BJ (cell line): ENCODE measurements at regions not wholly inside any gene's neighbourhood (a gene's known extent, or its start where the extent isn't known, plus 50 kb on each side); places are given as distances from the start of the nearest gene placed in this dataset.

Source experiments
- CTCF ChIA-PET: fragments of 350-600 bp; formaldehyde crosslinking; extraction: SDS; loops from one replicate; lab custom pipeline; 2021; ENCODE audit warnings: antibody characterized with exemption, inconsistent platforms; lab: Yijun Ruan, JAX
- POLR2A ChIA-PET: fragments of 300-600 bp; sonication (Branson Sonifier 250); formaldehyde crosslinking; extraction: SDS; loops from one replicate; lab custom pipeline; 2021; ENCODE audit warnings: antibody characterized with exemption; lab: Charles Lee
- DNase-seq: peaks from one replicate; pipeline ENCODE4 v3.0.0-alpha.2; 2011; ENCODE audit warnings: low read depth
- H3K27me3 ChIP-seq: 2 replicates; pipeline ENCODE4 v1.6.0; 2011; ENCODE audit warnings: low read length; ENCODE audit not compliant: control insufficient read depth, insufficient read depth
- H3K36me3 ChIP-seq: 2 replicates; pipeline ENCODE4 v1.5.1; 2011; ENCODE audit warnings: low read length; ENCODE audit not compliant: control insufficient read depth, insufficient read depth
- H3K4me3 ChIP-seq: 2 replicates; pipeline ENCODE4 v1.5.1; 2011; ENCODE audit warnings: low read depth, mild to moderate bottlenecking, control low read depth, low read length
- CTCF ChIP-seq: IDR thresholded peaks from 2 replicates; pipeline ENCODE4 v1.5.1; 2011; ENCODE audit warnings: low read depth, mild to moderate bottlenecking, control low read depth, inconsistent platforms, low read length, moderate library complexity; ENCODE audit not compliant: insufficient read depth

GRCh38 chr11:91188484-91188883, 965.6 kb upstream of the CHORDC1 start:
- Histone ChIP-seq H3K36me3 (no peaks in the 10 kb centered on the region), H3K4me3 (no peak overlapping the region), H3K27me3 (no peaks in the 10 kb centered on the region)
- DNase-seq: no peak
- TF ChIP-seq CTCF: no peak
- POLR2A ChIA-PET: no interaction called here
- CTCF ChIA-PET: no interaction called here

- no peak for TF ChIP-seq CTCF
- no peaks in the 10 kb centered on the region for H3K27me3 ChIP-seq
- no peak for DNase-seq
- no peak overlapping the region for H3K4me3 ChIP-seq
- CTCF ChIA-PET: no interaction called here
- H3K36me3 ChIP-seq: no peaks in the 10 kb centered on the region
- POLR2A ChIA-PET: no interaction called here
These were observed 964.5 kb upstream of the CHORDC1 start for GRCh38 chr11:91187314-91187713.

- no peak for DNase-seq
- CTCF ChIA-PET: no interaction called here
- no peaks in the 10 kb centered on the region for H3K36me3 ChIP-seq
- no peaks in the 10 kb centered on the region for H3K27me3 ChIP-seq
- no peak for TF ChIP-seq CTCF
- POLR2A ChIA-PET: no interaction called here
- H3K4me3 ChIP-seq: no peak overlapping the region
These were observed 955.5 kb upstream of the CHORDC1 start for GRCh38 chr11:91178366-91178765.

- no peak for TF ChIP-seq CTCF
- Histone ChIP-seq H3K36me3 (no peaks in the 10 kb centered on the region), H3K4me3 (no peak overlapping the region), H3K27me3 (no peaks in the 10 kb centered on the region)
- ChIA-PET POLR2A (no interaction called here), CTCF (no interaction called here)
- DNase-seq: no peak
These were observed 951.9 kb upstream of the CHORDC1 start for GRCh38 chr11:91174734-91175133.

- no peak for DNase-seq
- no peaks in the 10 kb centered on the region for H3K36me3 ChIP-seq
- no peak overlapping the region for H3K4me3 ChIP-seq
- TF ChIP-seq CTCF: no peak
- POLR2A ChIA-PET: no interaction called here
- no peaks in the 10 kb centered on the region for H3K27me3 ChIP-seq
- CTCF ChIA-PET: no interaction called here
These were observed 951.3 kb upstream of the CHORDC1 start for GRCh38 chr11:91174193-91174592.
